SK-N-SH treated with all-trans-retinoic acid at 6 μM for 48 hours (cell line): ENCODE measurements at regions not wholly inside any gene's neighbourhood (a gene's known extent, or its start where the extent isn't known, plus 50 kb on each side); places are given as distances from the start of the nearest gene placed in this dataset.

Source experiments
- ATAC-seq: fragments of 200-7000 bp; cut with Tn5 transposase; 3 replicates; pipeline ENCODE4 v1.9.1; 2020; ENCODE audit warnings: mild to moderate bottlenecking, moderate library complexity
- ARNTL ChIP-seq: fragments of 450-650 bp; formaldehyde crosslinking; IDR thresholded peaks from 2 replicates; pipeline ENCODE4 v1.5.0; 2020; ENCODE audit warnings: low read depth, mild to moderate bottlenecking, moderate library complexity, borderline replicate concordance
- BACH2 ChIP-seq: fragments of 250-450 bp; sonication (Bioruptor Pico); IDR thresholded peaks from 2 replicates; pipeline ENCODE4 v1.9.0; 2021; ENCODE audit warnings: mild to moderate bottlenecking, borderline replicate concordance
- CREB5 ChIP-seq: fragments of 250-450 bp; sonication (Bioruptor Pico); IDR thresholded peaks from 2 replicates; pipeline ENCODE4 v1.5.1; 2020; ENCODE audit warnings: low read depth, mild to moderate bottlenecking, moderate library complexity
- CSDC2 ChIP-seq: fragments of 250-450 bp; sonication (Bioruptor Pico); IDR thresholded peaks from 2 replicates; pipeline ENCODE4 v1.5.0; 2020; ENCODE audit warnings: mild to moderate bottlenecking, moderate library complexity
- CSRNP3 ChIP-seq: fragments of 250-450 bp; sonication (Bioruptor Pico); IDR thresholded peaks from 2 replicates; pipeline ENCODE4 v1.5.1; 2021; ENCODE audit warnings: mild to moderate bottlenecking, moderate library complexity
- ESRRG ChIP-seq: fragments of 250-450 bp; sonication (Bioruptor Pico); IDR thresholded peaks from 2 replicates; pipeline ENCODE4 v1.6.1; 2021; ENCODE audit warnings: mild to moderate bottlenecking
- GLIS3 ChIP-seq: fragments of 250-450 bp; sonication (Bioruptor Pico); IDR thresholded peaks from 2 replicates; pipeline ENCODE4 v1.5.0; 2020; ENCODE audit warnings: mild to moderate bottlenecking, moderate library complexity
- ISL1 ChIP-seq: fragments of 250-450 bp; sonication (Bioruptor Pico); IDR thresholded peaks from 2 replicates; pipeline ENCODE4 v2.1.2; 2022; ENCODE audit warnings: mild to moderate bottlenecking, moderate library complexity
- OSR1 ChIP-seq: fragments of 250-450 bp; sonication (Bioruptor Pico); IDR thresholded peaks from 2 replicates; pipeline ENCODE4 v1.8.0; 2022; ENCODE audit warnings: moderate library complexity, mild to moderate bottlenecking, inconsistent platforms
- POU6F1 ChIP-seq: fragments of 250-450 bp; sonication (Bioruptor Pico); IDR thresholded peaks from 2 replicates; pipeline ENCODE4 v1.8.0; 2021; ENCODE audit warnings: low read depth, mild to moderate bottlenecking, moderate library complexity, borderline replicate concordance
- RARB ChIP-seq: fragments of 250-450 bp; sonication (Bioruptor Pico); IDR thresholded peaks from 2 replicates; pipeline ENCODE4 v1.8.0; 2021; ENCODE audit warnings: mild to moderate bottlenecking, moderate library complexity
- SNAI2 ChIP-seq: fragments of 250-450 bp; sonication (Bioruptor Pico); IDR thresholded peaks from 2 replicates; pipeline ENCODE4 v1.5.0; 2020; ENCODE audit warnings: mild to moderate bottlenecking, moderate library complexity
- TSHZ2 ChIP-seq: fragments of 250-450 bp; sonication (Bioruptor Pico); IDR thresholded peaks from 2 replicates; pipeline ENCODE4 v1.5.0; 2020; ENCODE audit warnings: mild to moderate bottlenecking, moderate library complexity
- ZFP3 ChIP-seq: fragments of 250-450 bp; sonication (Bioruptor Pico); IDR thresholded peaks from 2 replicates; pipeline ENCODE4 v1.5.0; 2020; ENCODE audit warnings: mild to moderate bottlenecking, moderate library complexity
- ZFP30 ChIP-seq: fragments of 450-650 bp; formaldehyde crosslinking; IDR thresholded peaks from 2 replicates; pipeline ENCODE4 v1.5.0; 2022; ENCODE audit warnings: mild to moderate bottlenecking, moderate library complexity
- ZNF565 ChIP-seq: fragments of 450-650 bp; formaldehyde crosslinking; conservative IDR thresholded peaks from 2 replicates; pipeline ENCODE4 v1.5.0; 2020; ENCODE audit warnings: low read depth, mild to moderate bottlenecking, moderate library complexity
- ZNF70 ChIP-seq: fragments of 450-650 bp; formaldehyde crosslinking; IDR thresholded peaks from 2 replicates; pipeline ENCODE4 v1.5.0; 2020; ENCODE audit warnings: mild to moderate bottlenecking, moderate library complexity
- ZNF8 ChIP-seq: fragments of 450-650 bp; formaldehyde crosslinking; IDR thresholded peaks from 2 replicates; pipeline ENCODE4 v1.5.0; 2020; ENCODE audit warnings: mild to moderate bottlenecking, moderate library complexity

GRCh38 chr14:99033951-99034350 is 238.0 kb downstream of the BCL11B start:
- no peak for ATAC-seq
- TF ChIP-seq OSR1, result no peak
- TF ChIP-seq, all 23 proteins: peak for 0

- TF ChIP-seq ISL1 (CRISPR knock-in tag) (no peak), RARB (CRISPR knock-in tag) (no peak), OSR1 (no peak), CSRNP3 (CRISPR knock-in tag) (no peak), ZNF70 (CRISPR knock-in tag) (no peak), CREB5 (CRISPR knock-in tag) (no peak), ZFP30 (CRISPR knock-in tag) (no peak), GLIS3 (CRISPR knock-in tag) (no peak), ZFP3 (no peak), ZNF8 (no peak), TSHZ2 (no peak), BACH2 (CRISPR knock-in tag) (no peak)
- ATAC-seq, result no peak
Measured at GRCh38 chr14:99034711-99035171, 237.3 kb downstream of the BCL11B start.

- 0 out of 3 replicates have a peak, but pooled peaks have one; percentile 8 for ATAC-seq
- no peak for TF ChIP-seq ZNF565 (CRISPR knock-in tag)
- no peak for TF ChIP-seq CREB5 (CRISPR knock-in tag)
- TF ChIP-seq SNAI2 (CRISPR knock-in tag), result no peak
- no peak for TF ChIP-seq ARNTL
- no peak for TF ChIP-seq POU6F1 (CRISPR knock-in tag)
- TF ChIP-seq ESRRG (CRISPR knock-in tag), result no peak
- TF ChIP-seq GLIS3 (CRISPR knock-in tag), result no peak
- TF ChIP-seq RARB (CRISPR knock-in tag), result no peak
- no peak for TF ChIP-seq CSDC2
- TF ChIP-seq ZFP3, result no peak
- no peak for TF ChIP-seq TSHZ2
- no peak for TF ChIP-seq ZNF70 (CRISPR knock-in tag)
- TF ChIP-seq OSR1, result no peak
- TF ChIP-seq ZFP30 (CRISPR knock-in tag), result no peak
Measured at GRCh38 chr14:99035268-99035667, 236.7 kb downstream of the BCL11B start.
